ENCODE measurements at regions not wholly inside any gene's neighbourhood (a gene's known extent, or its start where the extent isn't known, plus 50 kb on each side); places are given as distances from the start of the nearest gene placed in this dataset.

GRCh38 chr9:79280691-79281090 lies 291.1 kb upstream of the TLE4 start (continued):
- TF ChIP-seq CHD7 (IDR thresholded peaks at IDR 0.05; ENCODE audit: insufficient replicate concordance, low read length) = no peak
- no peak for TF ChIP-seq SP4 (IDR thresholded peaks at IDR 0.05; ENCODE audit: low read length)
- TF ChIP-seq CTCF (IDR thresholded peaks at IDR 0.05; ENCODE audit: control extremely low read depth in 1 of 3, insufficient read depth in 1 of 3, low read depth in 1 of 3, low read length in 3 of 3) = no peak
- no peak for TF ChIP-seq EZH2 (IDR thresholded peaks at IDR 0.05; ENCODE audit: low read depth, low read length, severe bottlenecking)
- TF ChIP-seq CBX5 (IDR thresholded peaks at IDR 0.05; ENCODE audit: low read depth, low read length) = no peak
- no peak for TF ChIP-seq SIX5 (IDR thresholded peaks at IDR 0.05; ENCODE audit: low read depth, low read length)
